HL-60 (cell line): ENCODE measurements at regions not wholly inside any gene's neighbourhood (a gene's known extent, or its start where the extent isn't known, plus 50 kb on each side); places are given as distances from the start of the nearest gene placed in this dataset.

Experiments used
- CTCF ChIP-seq: IDR thresholded peaks from one replicate; pipeline ENCODE4 v1.5.1; 2011; ENCODE audit warnings: low read length, control low read depth, inconsistent platforms; ENCODE audit not compliant: insufficient read depth
- GABPA ChIP-seq: IDR thresholded peaks from 2 replicates; pipeline ENCODE4 v1.6.1; 2012; ENCODE audit warnings: low read depth
- POLR2AphosphoS5 ChIP-seq: IDR thresholded peaks from 2 replicates; pipeline ENCODE4 v1.6.1; 2012; ENCODE audit warnings: low read depth
- REST ChIP-seq: IDR thresholded peaks from 2 replicates; pipeline ENCODE4 v1.6.1; 2012; ENCODE audit warnings: low read depth; ENCODE audit not compliant: insufficient replicate concordance
- SPI1 ChIP-seq: IDR thresholded peaks from 2 replicates; pipeline ENCODE4 v1.6.1; 2012; ENCODE audit warnings: low read depth, mild to moderate bottlenecking, borderline replicate concordance

GRCh38 chr5:179438011-179438441 is 92.8 kb upstream of the ADAMTS2 start:
- TF ChIP-seq CTCF (no peak), POLR2AphosphoS5 (no peak), GABPA (no peak), SPI1 (no peak), REST (no peak)
